22Rv1 (cell line): ENCODE measurements at regions not wholly inside any gene's neighbourhood (a gene's known extent, or its start where the extent isn't known, plus 50 kb on each side); places are given as distances from the start of the nearest gene placed in this dataset.

Experiments used
- CTCF ChIP-seq: fragments of 450-650 bp; IDR thresholded peaks from 2 replicates; pipeline ENCODE4 v1.5.1; 2017; ENCODE audit warnings: mild to moderate bottlenecking
- ZFX ChIP-seq: fragments of 450-650 bp; IDR thresholded peaks from 2 replicates; pipeline ENCODE4 v1.6.1; 2017; ENCODE audit warnings: antibody characterized with exemption, borderline replicate concordance

GRCh38 chr5:163185315-163185714, 252.1 kb upstream of the CCNG1 start:
- TF ChIP-seq CTCF (no peak), ZFX (no peak)
